IMR-90 (cell line): ENCODE measurements at regions not wholly inside any gene's neighbourhood (a gene's known extent, or its start where the extent isn't known, plus 50 kb on each side); places are given as distances from the start of the nearest gene placed in this dataset.

ENCODE experiments used
- ATAC-seq: fragments of 200-7000 bp; cut with Tn5 transposase; 2 replicates; pipeline ENCODE4 v1.9.1; 2020; ENCODE audit warnings: low read depth, mild to moderate bottlenecking, moderate library complexity
- BruUV-seq: library from RNA; stranded (reverse); fragments of 400-500 nt; replicated peaks from 2 replicates; lab custom pipeline; 2021; lab: Mats Ljungman, UMichigan
- CTCF ChIA-PET: fragments of 300-600 bp; formaldehyde crosslinking; extraction: SDS; loops from one replicate; lab custom pipeline; 2021; ENCODE audit warnings: antibody characterized with exemption; lab: Yijun Ruan, JAX
- POLR2A ChIA-PET: fragments of 300-600 bp; sonication (Branson Sonifier 250); formaldehyde crosslinking; loops from one replicate; lab custom pipeline; 2022; ENCODE audit warnings: antibody characterized with exemption; ENCODE audit not compliant: unreplicated experiment; lab: Charles Lee
- DNase-seq: peaks from one replicate; pipeline ENCODE4 v3.0.0; 2013
- H2AFZ ChIP-seq: replicated peaks from 2 replicates; pipeline ENCODE3; 2013; ENCODE audit warnings: low read length, mild to moderate bottlenecking; ENCODE audit not compliant: poor library complexity
- H2AK5ac ChIP-seq: 2 replicates; pipeline ENCODE4 v1.6.1; 2013; ENCODE audit warnings: low read depth, low read length, inconsistent platforms
- H2AK9ac ChIP-seq: replicated peaks from 2 replicates; pipeline ENCODE3; 2013; ENCODE audit warnings: mild to moderate bottlenecking, low read depth, low read length, moderate library complexity; ENCODE audit not compliant: poor library complexity
- H2BK120ac ChIP-seq: 2 replicates; pipeline ENCODE4 v1.6.1; 2013; ENCODE audit warnings: low read depth, low read length, inconsistent platforms
- H2BK15ac ChIP-seq: 3 replicates; pipeline ENCODE4 v1.6.1; 2013; ENCODE audit warnings: low read depth, low read length, inconsistent platforms
- H2BK20ac ChIP-seq: 2 replicates; pipeline ENCODE4 v1.6.1; 2013; ENCODE audit warnings: low read depth, mild to moderate bottlenecking, inconsistent platforms, low read length, moderate library complexity
- H2BK5ac ChIP-seq: 2 replicates; pipeline ENCODE4 v1.6.1; 2013; ENCODE audit warnings: mild to moderate bottlenecking, low read depth, low read length, inconsistent platforms; ENCODE audit not compliant: poor library complexity, severe bottlenecking
- H3K14ac ChIP-seq: replicated peaks from 2 replicates; pipeline ENCODE4 v1.6.1; 2013; ENCODE audit warnings: low read depth, low read length, inconsistent platforms
- H3K18ac ChIP-seq: 2 replicates; pipeline ENCODE4 v1.6.1; 2013; ENCODE audit warnings: low read depth, low read length, control low read depth
- H3K23ac ChIP-seq: 2 replicates; pipeline ENCODE4 v1.6.1; 2013; ENCODE audit warnings: low read depth, low read length, inconsistent platforms
- H3K27ac ChIP-seq: 2 replicates; pipeline ENCODE4 v1.5.1; 2013; ENCODE audit warnings: mild to moderate bottlenecking, control low read depth, low read length; ENCODE audit not compliant: insufficient read depth
- H3K27me3 ChIP-seq: 2 replicates; pipeline ENCODE4 v1.6.1; 2013; ENCODE audit warnings: low read length; ENCODE audit not compliant: control insufficient read depth, insufficient read depth
- H3K36me3 ChIP-seq: 2 replicates; pipeline ENCODE4 v1.6.1; 2013; ENCODE audit warnings: low read length, mixed read lengths; ENCODE audit not compliant: control insufficient read depth, insufficient read depth
- H3K4ac ChIP-seq: 2 replicates; pipeline ENCODE4 v1.6.1; 2013; ENCODE audit warnings: low read depth, low read length, inconsistent platforms
- H3K4me1 ChIP-seq: 2 replicates; pipeline ENCODE4 v1.6.1; 2013; ENCODE audit warnings: low read length, mixed read lengths; ENCODE audit not compliant: control insufficient read depth, insufficient read depth
- H3K4me2 ChIP-seq: 2 replicates; pipeline ENCODE4 v1.6.1; 2013; ENCODE audit warnings: low read depth, mild to moderate bottlenecking, control low read depth, low read length, moderate library complexity
- H3K4me3 ChIP-seq: 2 replicates; pipeline ENCODE4 v1.5.1; 2013; ENCODE audit warnings: low read depth, mild to moderate bottlenecking, control low read depth, low read length, moderate library complexity; ENCODE audit not compliant: insufficient read depth
- H3K56ac ChIP-seq: 2 replicates; pipeline ENCODE4 v1.6.1; 2013; ENCODE audit warnings: low read length, inconsistent platforms; ENCODE audit not compliant: insufficient read depth; ENCODE audit errors: extremely low read depth
- H3K79me1 ChIP-seq, 2 experiments: 2 replicates each; pipeline ENCODE4 v1.6.1; 2013; ENCODE audit warnings: low read length in 2 of 2, inconsistent platforms in 1 of 2, low read depth in 1 of 2
- H3K9ac ChIP-seq: 2 replicates; pipeline ENCODE4 v1.6.1; 2013; ENCODE audit warnings: low read depth, low read length, control low read depth
- H3K9me1 ChIP-seq: 2 replicates; pipeline ENCODE4 v1.6.1; 2013; ENCODE audit warnings: low read length, inconsistent platforms; ENCODE audit not compliant: insufficient read depth
- H3K9me3 ChIP-seq: 2 replicates; pipeline ENCODE4 v1.6.1; 2013; ENCODE audit warnings: low read length; ENCODE audit not compliant: control insufficient read depth, insufficient read depth
- H4K20me1 ChIP-seq: 2 replicates; pipeline ENCODE4 v1.6.1; 2013; ENCODE audit warnings: low read length, inconsistent platforms; ENCODE audit not compliant: insufficient read depth
- H4K5ac ChIP-seq: 2 replicates; pipeline ENCODE4 v1.6.1; 2013; ENCODE audit warnings: mild to moderate bottlenecking, low read depth, low read length, control low read depth
- H4K8ac ChIP-seq, 2 experiments: 2 replicates each; pipeline ENCODE4 v1.6.1; 2013; ENCODE audit warnings: low read depth in 2 of 2, low read length in 2 of 2, control low read depth in 1 of 2, inconsistent platforms in 1 of 2
- H4K91ac ChIP-seq: 2 replicates; pipeline ENCODE4 v1.6.1; 2013; ENCODE audit warnings: low read depth, low read length, inconsistent platforms; ENCODE audit not compliant: insufficient read depth
- BHLHE40 ChIP-seq: fragments of 150-350 bp; IDR thresholded peaks from 2 replicates; pipeline ENCODE4 v1.6.1; 2016; ENCODE audit warnings: mild to moderate bottlenecking, low read depth, low read length
- CEBPB ChIP-seq: IDR thresholded peaks from 2 replicates; pipeline ENCODE4 v1.6.1; 2012; ENCODE audit warnings: low read depth, low read length, improper control_type of control experiment
- CHD1 ChIP-seq: IDR thresholded peaks from 2 replicates; pipeline ENCODE4 v1.6.1; 2012; ENCODE audit warnings: low read depth, low read length, improper control_type of control experiment
- CTCF ChIP-seq: conservative IDR thresholded peaks from 2 replicates; pipeline ENCODE4 v1.5.1; 2012; ENCODE audit warnings: mild to moderate bottlenecking, low read depth, low read length, improper control_type of control experiment
- FOS ChIP-seq: fragments of 150-350 bp; IDR thresholded peaks from 2 replicates; pipeline ENCODE4 v1.6.1; 2016; ENCODE audit warnings: low read depth, low read length
- MAFK ChIP-seq: IDR thresholded peaks from 2 replicates; pipeline ENCODE4 v1.6.1; 2012; ENCODE audit warnings: low read depth, low read length, improper control_type of control experiment
- MAZ ChIP-seq: IDR thresholded peaks from 2 replicates; pipeline ENCODE4 v1.6.1; 2012; ENCODE audit warnings: low read depth, mild to moderate bottlenecking, low read length, improper control_type of control experiment, moderate library complexity, borderline replicate concordance
- MXI1 ChIP-seq: IDR thresholded peaks from 2 replicates; pipeline ENCODE4 v1.6.1; 2012; ENCODE audit warnings: low read depth, mild to moderate bottlenecking, low read length, moderate library complexity, borderline replicate concordance
- NFE2L2 ChIP-seq: fragments of 150-350 bp; IDR thresholded peaks from 2 replicates; pipeline ENCODE4 v1.6.1; 2016; ENCODE audit warnings: low read depth, mild to moderate bottlenecking, low read length
- POLR2A ChIP-seq: IDR thresholded peaks from 2 replicates; pipeline ENCODE4 v1.6.1; 2012; ENCODE audit warnings: mild to moderate bottlenecking, low read depth, low read length
- RFX5 ChIP-seq: IDR thresholded peaks from 2 replicates; pipeline ENCODE4 v1.8.0; 2012; ENCODE audit warnings: low read depth, mild to moderate bottlenecking, low read length, moderate library complexity
- SMC3 ChIP-seq: fragments of 150-350 bp; IDR thresholded peaks from 2 replicates; pipeline ENCODE4 v1.6.1; 2016; ENCODE audit warnings: low read depth, mild to moderate bottlenecking, antibody characterized with exemption, low read length, moderate library complexity
- USF2 ChIP-seq: fragments of 150-350 bp; IDR thresholded peaks from 2 replicates; pipeline ENCODE4 v1.6.1; 2017; ENCODE audit warnings: mild to moderate bottlenecking, antibody characterized with exemption, low read length, low read depth
- WGBS, 2 experiments: methylation state at CpG; one replicate each; pipeline versions ENCODE4 v1.1.5 to v1.1.7; 2013; ENCODE audit warnings: missing lambda C conversion rate in 2 of 2; ENCODE audit not compliant: insufficient read length in 1 of 2; ENCODE audit errors: extremely low coverage in 2 of 2; 5-methylcytosine and 5-hydroxymethylcytosine counted together
- dilution Hi-C: fragments of 300-500 bp; cut with HindIII; formaldehyde crosslinking; loops from one replicate; pipeline ENCODE4 v1.14.3; 2018; ENCODE audit warnings: low sequenced_read_pairs; ENCODE audit not compliant: unreplicated experiment
- in situ Hi-C: fragments of 300-500 bp; cut with MboI; formaldehyde crosslinking; loops from 3 replicates; pipeline ENCODE4 v1.14.3; 2019; ENCODE audit warnings: low sequenced_read_pairs, inconsistent platforms, mixed read lengths
- intact Hi-C: fragments of 100-400 bp; cut with micrococcal nuclease; formaldehyde crosslinking; loops from 2 replicates; pipeline ENCODE4 v1.10.0; 2022
- TF ChIP-seq, protein P1 (sequence below): fragments of 150-350 bp; IDR thresholded peaks from 2 replicates; pipeline ENCODE4 v1.6.1; 2016; ENCODE audit warnings: low read depth, mild to moderate bottlenecking, low read length, moderate library complexity, borderline replicate concordance

DNA sequence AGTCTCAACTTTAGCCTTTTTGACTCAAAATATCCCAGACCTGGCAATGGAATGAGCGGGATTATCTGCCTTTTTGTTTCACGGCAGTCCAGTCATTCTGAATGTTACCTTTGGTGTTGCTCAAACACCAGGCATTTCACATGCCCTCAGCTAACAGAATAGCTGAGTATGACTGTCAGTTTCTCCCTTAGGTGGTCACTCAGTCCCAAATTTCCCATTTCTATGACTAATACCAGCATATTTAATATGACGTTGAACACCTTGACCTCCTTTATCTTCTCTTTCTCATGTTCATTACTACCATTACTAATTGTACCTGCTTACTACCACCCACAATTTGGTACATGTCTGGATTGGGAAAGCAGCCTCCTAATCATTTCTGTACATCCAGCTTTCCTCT, 65.2 kb downstream of the EDN1 start:
- Histone ChIP-seq H2BK20ac (no peak overlapping the region; the same call in 1 of the 2 replicates), H3K4ac (no peak overlapping the region), H2AK5ac (no peak overlapping the region), H3K9me3 (peaks cover 7% of the 10 kb centered on the region), H2BK120ac (no peak overlapping the region), H2AK9ac (no peak overlapping the region), H3K9ac (no peak overlapping the region), H3K27me3 (no peaks in the 10 kb centered on the region; the same call in 1 of the 2 replicates), H3K4me3 (no peak overlapping the region), H4K8ac (no peak overlapping the region), H2BK15ac (no peak overlapping the region), H4K5ac (no peak overlapping the region), H3K23ac (no peak overlapping the region), H3K18ac (no peak overlapping the region), H3K14ac (no peak overlapping the region), H4K91ac (no peak overlapping the region), H3K27ac (no peak overlapping the region), H2BK5ac (no peak overlapping the region), H3K4me2 (no peak overlapping the region), H2AFZ (no peak overlapping the region), H3K56ac (no peak overlapping the region), H3K36me3 (no peaks in the 10 kb centered on the region), H3K9me1 (no peaks in the 10 kb centered on the region), H3K79me1 (no peaks in the 10 kb centered on the region), H4K20me1 (no peaks in the 10 kb centered on the region), H3K4me1 (no peaks in the 10 kb centered on the region)
- no peak for ATAC-seq
- in situ Hi-C loops: no loop called here
- dilution Hi-C loops: no loop called here
- no TSS peak for BruUV-seq
- DNase-seq: no peak
- intact Hi-C loops: no loop called here
- CTCF ChIA-PET: no interaction called here
- POLR2A ChIA-PET: no interaction called here
- 92% methylated on average over 2 of the region's 3 CpGs; no CpG with 5 or more reads in 1 of the 2 experiments for WGBS, 2 experiments
- TF ChIP-seq USF2: no peak
- TF ChIP-seq CHD1: no peak
- TF ChIP-seq CTCF: no peak
- TF ChIP-seq POLR2A: no peak
- TF ChIP-seq RFX5: no peak
- TF ChIP-seq, protein P1, sequence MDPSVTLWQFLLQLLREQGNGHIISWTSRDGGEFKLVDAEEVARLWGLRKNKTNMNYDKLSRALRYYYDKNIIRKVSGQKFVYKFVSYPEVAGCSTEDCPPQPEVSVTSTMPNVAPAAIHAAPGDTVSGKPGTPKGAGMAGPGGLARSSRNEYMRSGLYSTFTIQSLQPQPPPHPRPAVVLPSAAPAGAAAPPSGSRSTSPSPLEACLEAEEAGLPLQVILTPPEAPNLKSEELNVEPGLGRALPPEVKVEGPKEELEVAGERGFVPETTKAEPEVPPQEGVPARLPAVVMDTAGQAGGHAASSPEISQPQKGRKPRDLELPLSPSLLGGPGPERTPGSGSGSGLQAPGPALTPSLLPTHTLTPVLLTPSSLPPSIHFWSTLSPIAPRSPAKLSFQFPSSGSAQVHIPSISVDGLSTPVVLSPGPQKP: no peak
- TF ChIP-seq MXI1: no peak
- TF ChIP-seq MAFK: no peak
- no peak for TF ChIP-seq SMC3
- no peak for TF ChIP-seq CEBPB
- TF ChIP-seq FOS: no peak
- no peak for TF ChIP-seq BHLHE40
- no peak for TF ChIP-seq MAZ
- no peak for TF ChIP-seq NFE2L2
